ENCODE measurements at regions not wholly inside any gene's neighbourhood (a gene's known extent, or its start where the extent isn't known, plus 50 kb on each side); places are given as distances from the start of the nearest gene placed in this dataset.

DNA sequence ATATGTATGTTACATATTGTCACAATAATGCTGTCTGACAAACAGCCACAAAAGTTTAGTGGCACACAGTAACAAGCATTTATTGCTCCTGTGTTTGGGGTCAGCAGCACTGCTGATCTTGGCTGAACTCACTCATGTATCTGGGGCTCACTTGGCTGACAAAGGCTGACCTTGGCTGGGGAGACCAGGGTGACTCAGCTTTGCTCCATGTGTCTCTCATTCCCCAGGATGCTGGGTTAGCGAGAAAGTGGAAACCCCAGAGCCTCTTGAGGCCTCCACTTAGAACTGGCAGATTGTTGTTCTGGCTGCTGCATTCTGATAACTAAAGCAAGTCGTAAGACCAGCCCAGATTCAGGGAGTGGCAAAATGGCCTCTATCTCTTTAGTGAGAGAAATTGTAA lies 217.3 kb upstream of the HABP2 start:
- no peak for TF ChIP-seq FOXM1 (IDR thresholded peaks at IDR 0.05; ENCODE audit: borderline replicate concordance)
- no peak for TF ChIP-seq ARNT (IDR thresholded peaks at IDR 0.05)
- TF ChIP-seq BHLHE40 (IDR thresholded peaks at IDR 0.05; ENCODE audit: borderline replicate concordance) = no peak
- TF ChIP-seq SP1 (IDR thresholded peaks at IDR 0.05) = no peak
- TF ChIP-seq, protein P1, sequence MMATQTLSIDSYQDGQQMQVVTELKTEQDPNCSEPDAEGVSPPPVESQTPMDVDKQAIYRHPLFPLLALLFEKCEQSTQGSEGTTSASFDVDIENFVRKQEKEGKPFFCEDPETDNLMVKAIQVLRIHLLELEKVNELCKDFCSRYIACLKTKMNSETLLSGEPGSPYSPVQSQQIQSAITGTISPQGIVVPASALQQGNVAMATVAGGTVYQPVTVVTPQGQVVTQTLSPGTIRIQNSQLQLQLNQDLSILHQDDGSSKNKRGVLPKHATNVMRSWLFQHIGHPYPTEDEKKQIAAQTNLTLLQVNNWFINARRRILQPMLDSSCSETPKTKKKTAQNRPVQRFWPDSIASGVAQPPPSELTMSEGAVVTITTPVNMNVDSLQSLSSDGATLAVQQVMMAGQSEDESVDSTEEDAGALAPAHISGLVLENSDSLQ (IDR thresholded peaks at IDR 0.05) = no peak
- no peak for TF ChIP-seq CTBP1 (IDR thresholded peaks at IDR 0.05; ENCODE audit: borderline replicate concordance)
- no peak for TF ChIP-seq SUZ12 (IDR thresholded peaks at IDR 0.05)
- TF ChIP-seq TARDBP (IDR thresholded peaks at IDR 0.05) = no peak

Measured in HEK293T (cell line).